HEK293 (cell line): ENCODE measurements at regions not wholly inside any gene's neighbourhood (a gene's known extent, or its start where the extent isn't known, plus 50 kb on each side); places are given as distances from the start of the nearest gene placed in this dataset.

Experiments
- CTCF ChIA-PET: fragments of 350-600 bp; formaldehyde crosslinking; extraction: SDS; loops from one replicate; lab custom pipeline; 2021; ENCODE audit warnings: antibody characterized with exemption; lab: Yijun Ruan, JAX
- POLR2A ChIA-PET: fragments of 300-600 bp; formaldehyde crosslinking; extraction: SDS; loops from one replicate; lab custom pipeline; 2020; ENCODE audit warnings: antibody characterized with exemption, inconsistent platforms; lab: Yijun Ruan, JAX
- H3K27ac ChIP-seq: fragments of 200-500 bp; sonication (Bioruptor generic); 2 replicates; pipeline ENCODE4 v1.5.1; 2014; ENCODE audit warnings: low read depth, low read length, control low read depth, inconsistent platforms; ENCODE audit errors: extremely low read depth
- H3K36me3 ChIP-seq, 2 experiments: fragments of 200-500 bp in 1 of 2; sonication (Bioruptor generic) in 1 of 2; 1 replicate in 1 of 2; 2 replicates in 1 of 2; pipeline ENCODE4 v1.5.1; 2014 to 2017; ENCODE audit warnings: inconsistent platforms in 2 of 2, low read length in 2 of 2; ENCODE audit not compliant: control insufficient read depth in 2 of 2, insufficient read depth in 1 of 2
- H3K4me1 ChIP-seq: fragments of 200-500 bp; sonication (Bioruptor generic); 2 replicates; pipeline ENCODE4 v1.5.1; 2014; ENCODE audit warnings: mild to moderate bottlenecking, low read length, inconsistent platforms; ENCODE audit not compliant: control insufficient read depth, insufficient read depth
- H3K4me3 ChIP-seq: 2 replicates; pipeline ENCODE4 v1.5.1; 2011; ENCODE audit warnings: low read depth, mild to moderate bottlenecking, control low read depth, low read length, moderate library complexity
- H3K9me3 ChIP-seq: fragments of 200-500 bp; sonication (Bioruptor generic); 2 replicates; pipeline ENCODE4 v1.5.1; 2014; ENCODE audit warnings: low read depth, low read length, inconsistent platforms; ENCODE audit not compliant: control insufficient read depth, insufficient read depth
- HOXA7 ChIP-seq: sonication (generic); formaldehyde crosslinking; IDR thresholded peaks from 2 replicates; pipeline ENCODE4 v1.8.1; 2022; ENCODE audit warnings: missing genetic modification reagents, borderline replicate concordance
- PRDM2 ChIP-seq: fragments of 450-650 bp; formaldehyde crosslinking; IDR thresholded peaks from 2 replicates; pipeline ENCODE4 v1.5.1; 2016; ENCODE audit warnings: missing biosample characterization, missing genetic modification characterization, borderline replicate concordance
- TCF7L2 ChIP-seq: IDR thresholded peaks from 2 replicates; pipeline ENCODE4 v1.6.1; 2011; ENCODE audit warnings: low read depth, mild to moderate bottlenecking, inconsistent platforms, low read length, moderate library complexity, borderline replicate concordance
- ZBTB17 ChIP-seq: fragments of 450-650 bp; formaldehyde crosslinking; IDR thresholded peaks from 2 replicates; pipeline ENCODE4 v1.5.1; 2016; ENCODE audit warnings: missing biosample characterization, missing genetic modification characterization
- ZBTB20 ChIP-seq: fragments of 450-650 bp; formaldehyde crosslinking; IDR thresholded peaks from 2 replicates; pipeline ENCODE4 v1.5.1; 2016; ENCODE audit warnings: missing biosample characterization, missing genetic modification characterization
- ZFP41 ChIP-seq: fragments of 450-650 bp; formaldehyde crosslinking; IDR thresholded peaks from 2 replicates; pipeline ENCODE4 v1.5.1; 2016; ENCODE audit warnings: missing biosample characterization, missing genetic modification characterization, borderline replicate concordance
- ZNF114 ChIP-seq: fragments of 450-650 bp; formaldehyde crosslinking; IDR thresholded peaks from 2 replicates; pipeline ENCODE4 v1.5.0; 2017; ENCODE audit warnings: missing biosample characterization, missing genetic modification characterization
- ZNF223 ChIP-seq: fragments of 450-650 bp; formaldehyde crosslinking; IDR thresholded peaks from 2 replicates; pipeline ENCODE4 v1.5.1; 2016; ENCODE audit warnings: missing biosample characterization, missing genetic modification characterization
- ZNF324 ChIP-seq: fragments of 450-650 bp; formaldehyde crosslinking; IDR thresholded peaks from 2 replicates; pipeline ENCODE4 v1.5.1; 2016; ENCODE audit warnings: missing biosample characterization, missing genetic modification characterization
- ZNF404 ChIP-seq: fragments of 450-650 bp; formaldehyde crosslinking; IDR thresholded peaks from 2 replicates; pipeline ENCODE4 v1.5.1; 2017; ENCODE audit warnings: missing biosample characterization, missing genetic modification characterization
- ZNF426 ChIP-seq: fragments of 450-650 bp; formaldehyde crosslinking; IDR thresholded peaks from 2 replicates; pipeline ENCODE4 v1.5.1; 2017; ENCODE audit warnings: missing biosample characterization, missing genetic modification characterization, mild to moderate bottlenecking, inconsistent platforms, moderate library complexity
- ZNF548 ChIP-seq: fragments of 450-650 bp; formaldehyde crosslinking; IDR thresholded peaks from 2 replicates; pipeline ENCODE4 v1.5.1; 2016; ENCODE audit warnings: missing biosample characterization, missing genetic modification characterization
- ZNF571 ChIP-seq: fragments of 450-650 bp; formaldehyde crosslinking; IDR thresholded peaks from 2 replicates; pipeline ENCODE4 v1.5.0; 2017; ENCODE audit warnings: missing biosample characterization, missing genetic modification characterization
- ZNF585B ChIP-seq: fragments of 450-650 bp; formaldehyde crosslinking; IDR thresholded peaks from 2 replicates; pipeline ENCODE4 v1.5.1; 2016; ENCODE audit warnings: missing biosample characterization, missing genetic modification characterization
- ZNF623 ChIP-seq: fragments of 450-650 bp; formaldehyde crosslinking; IDR thresholded peaks from 2 replicates; pipeline ENCODE4 v1.5.1; 2016; ENCODE audit warnings: missing biosample characterization, missing genetic modification characterization
- ZNF624 ChIP-seq: fragments of 450-650 bp; formaldehyde crosslinking; IDR thresholded peaks from 2 replicates; pipeline ENCODE4 v1.5.1; 2017; ENCODE audit warnings: missing biosample characterization, missing genetic modification characterization
- ZNF658 ChIP-seq: fragments of 450-650 bp; formaldehyde crosslinking; IDR thresholded peaks from 2 replicates; pipeline ENCODE4; 2016; ENCODE audit warnings: missing biosample characterization, missing genetic modification characterization
- ZNF843 ChIP-seq: fragments of 450-650 bp; formaldehyde crosslinking; IDR thresholded peaks from 2 replicates; pipeline ENCODE4 v1.5.1; 2016; ENCODE audit warnings: missing biosample characterization, missing genetic modification characterization
- TF ChIP-seq, protein P1 (sequence below): fragments of 450-650 bp; formaldehyde crosslinking; IDR thresholded peaks from 2 replicates; pipeline ENCODE4 v1.5.1; 2017; ENCODE audit warnings: missing biosample characterization, missing genetic modification characterization
- TF ChIP-seq, protein P2 (sequence below): fragments of 450-650 bp; IDR thresholded peaks from 2 replicates; pipeline ENCODE4 v1.5.1; 2018; ENCODE audit warnings: missing biosample characterization, mild to moderate bottlenecking, missing genetic modification characterization

GRCh38 chr1:220455559-220455958 is 72.4 kb upstream of the MARK1 start (continued):
- TF ChIP-seq ZNF426 (tag by site-specific recombination) (no peak), ZBTB20 (tag by site-specific recombination) (no peak), ZNF223 (tag by site-specific recombination) (no peak), ZNF658 (tag by site-specific recombination) (no peak), ZNF585B (tag by site-specific recombination) (no peak), ZFP41 (tag by site-specific recombination) (no peak), PRDM2 (no peak)

DNA sequence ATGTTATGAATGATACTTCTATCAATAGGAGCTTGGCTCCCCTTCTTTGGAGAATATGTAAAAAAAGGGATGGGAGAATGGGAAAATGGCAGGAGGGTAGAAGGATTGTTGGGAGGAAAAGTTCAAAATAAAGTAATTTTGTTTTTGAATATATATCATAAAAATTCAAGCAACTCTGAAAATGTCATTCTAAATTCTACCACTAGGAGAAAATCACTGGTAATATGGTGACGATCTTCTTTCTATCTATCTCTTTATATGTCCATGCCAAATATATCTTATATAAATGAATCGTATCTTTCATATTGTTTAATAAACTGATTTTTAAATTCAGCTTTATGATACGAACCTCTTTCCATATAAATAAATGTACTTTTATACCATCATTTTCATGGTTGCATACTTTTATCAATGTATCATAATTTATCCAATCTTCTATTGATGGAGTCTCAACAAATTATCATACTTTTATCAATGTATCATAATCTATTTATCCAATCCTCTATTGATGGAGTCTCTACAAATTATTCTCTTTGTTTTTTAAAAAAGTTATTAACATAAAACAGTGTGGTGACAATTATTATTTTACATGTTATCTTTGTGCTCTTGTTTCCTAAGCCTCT is 73.7 kb upstream of the MARK1 start:
- Histone ChIP-seq H3K9me3 (no peaks in the 10 kb centered on the region), H3K4me3 (no peak overlapping the region), H3K36me3 (no peaks in the 10 kb centered on the region), H3K27ac (no peak overlapping the region), H3K4me1 (peaks cover 2% of the 10 kb centered on the region; the same call in 1 of the 2 replicates)
- POLR2A ChIA-PET, result no interaction called here
- CTCF ChIA-PET, result interaction anchor here (0.6 to 0.8 kb wide), 3 partner anchors 10 to 170 kb away, joined by 3 to 4 read pairs (median 3); no protein-coding TSS in a partner anchor
- TF ChIP-seq ZNF624 (tag by site-specific recombination), result no peak
- TF ChIP-seq, protein P1, sequence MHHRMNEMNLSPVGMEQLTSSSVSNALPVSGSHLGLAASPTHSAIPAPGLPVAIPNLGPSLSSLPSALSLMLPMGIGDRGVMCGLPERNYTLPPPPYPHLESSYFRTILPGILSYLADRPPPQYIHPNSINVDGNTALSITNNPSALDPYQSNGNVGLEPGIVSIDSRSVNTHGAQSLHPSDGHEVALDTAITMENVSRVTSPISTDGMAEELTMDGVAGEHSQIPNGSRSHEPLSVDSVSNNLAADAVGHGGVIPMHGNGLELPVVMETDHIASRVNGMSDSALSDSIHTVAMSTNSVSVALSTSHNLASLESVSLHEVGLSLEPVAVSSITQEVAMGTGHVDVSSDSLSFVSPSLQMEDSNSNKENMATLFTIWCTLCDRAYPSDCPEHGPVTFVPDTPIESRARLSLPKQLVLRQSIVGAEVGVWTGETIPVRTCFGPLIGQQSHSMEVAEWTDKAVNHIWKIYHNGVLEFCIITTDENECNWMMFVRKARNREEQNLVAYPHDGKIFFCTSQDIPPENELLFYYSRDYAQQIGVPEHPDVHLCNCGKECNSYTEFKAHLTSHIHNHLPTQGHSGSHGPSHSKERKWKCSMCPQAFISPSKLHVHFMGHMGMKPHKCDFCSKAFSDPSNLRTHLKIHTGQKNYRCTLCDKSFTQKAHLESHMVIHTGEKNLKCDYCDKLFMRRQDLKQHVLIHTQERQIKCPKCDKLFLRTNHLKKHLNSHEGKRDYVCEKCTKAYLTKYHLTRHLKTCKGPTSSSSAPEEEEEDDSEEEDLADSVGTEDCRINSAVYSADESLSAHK (tag by site-specific recombination), result no peak
- TF ChIP-seq ZNF404, result no peak
- no peak for TF ChIP-seq ZNF571 (tag by site-specific recombination)
- TF ChIP-seq ZNF114 (tag by site-specific recombination), result no peak
- no peak for TF ChIP-seq ZNF843 (tag by site-specific recombination)
- no peak for TF ChIP-seq HOXA7 (CRISPR knock-in tag)
- TF ChIP-seq ZBTB17 (tag by site-specific recombination), result no peak
- TF ChIP-seq ZNF548 (tag by site-specific recombination), result no peak
- no peak for TF ChIP-seq PRDM2
- no peak for TF ChIP-seq TCF7L2
- no peak for TF ChIP-seq ZNF324 (tag by site-specific recombination)
- TF ChIP-seq, protein P2, sequence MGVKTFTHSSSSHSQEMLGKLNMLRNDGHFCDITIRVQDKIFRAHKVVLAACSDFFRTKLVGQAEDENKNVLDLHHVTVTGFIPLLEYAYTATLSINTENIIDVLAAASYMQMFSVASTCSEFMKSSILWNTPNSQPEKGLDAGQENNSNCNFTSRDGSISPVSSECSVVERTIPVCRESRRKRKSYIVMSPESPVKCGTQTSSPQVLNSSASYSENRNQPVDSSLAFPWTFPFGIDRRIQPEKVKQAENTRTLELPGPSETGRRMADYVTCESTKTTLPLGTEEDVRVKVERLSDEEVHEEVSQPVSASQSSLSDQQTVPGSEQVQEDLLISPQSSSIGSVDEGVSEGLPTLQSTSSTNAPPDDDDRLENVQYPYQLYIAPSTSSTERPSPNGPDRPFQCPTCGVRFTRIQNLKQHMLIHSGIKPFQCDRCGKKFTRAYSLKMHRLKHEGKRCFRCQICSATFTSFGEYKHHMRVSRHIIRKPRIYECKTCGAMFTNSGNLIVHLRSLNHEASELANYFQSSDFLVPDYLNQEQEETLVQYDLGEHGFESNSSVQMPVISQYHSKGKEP (tag by site-specific recombination), result no peak
- TF ChIP-seq ZNF623 (tag by site-specific recombination), result no peak
